Cardiac fibroblast (primary cell): ENCODE measurements at regions not wholly inside any gene's neighbourhood (a gene's known extent, or its start where the extent isn't known, plus 50 kb on each side); places are given as distances from the start of the nearest gene placed in this dataset.

Experiments used
- DNase-seq, 2 donors: peaks; one replicate each; pipeline versions ENCODE4 v3.0.0 to v3.0.0-alpha.2; 2010; ENCODE audit warnings: low read depth in 2 of 2
- H3K4me3 ChIP-seq, 2 donors: replicated peaks in 1 of 2; 1 replicate in 1 of 2; 2 replicates in 1 of 2; pipeline ENCODE4 v1.5.1; 2011; ENCODE audit warnings: low read depth in 2 of 2, low read length in 2 of 2, mild to moderate bottlenecking in 2 of 2, moderate library complexity in 1 of 2
- CTCF ChIP-seq: IDR thresholded peaks from one replicate; pipeline ENCODE4 v1.5.1; 2011; ENCODE audit warnings: low read depth, mild to moderate bottlenecking, low read length, inconsistent platforms

- no peak for TF ChIP-seq CTCF
- no peak for DNase-seq
- no peak overlapping the region for H3K4me3 ChIP-seq
Observed at GRCh38 chr4:19437008-19437407, 814.7 kb upstream of the SLIT2 start.

GRCh38 chr4:19429684-19430083 lies 822.0 kb upstream of the SLIT2 start:
- no peak overlapping the region for H3K4me3 ChIP-seq
- DNase-seq: no peak
- TF ChIP-seq CTCF: no peak

GRCh38 chr4:19425146-19425545 lies 826.6 kb upstream of the SLIT2 start:
- TF ChIP-seq CTCF: no peak
- no peak for DNase-seq
- no peak overlapping the region for H3K4me3 ChIP-seq

- H3K4me3 ChIP-seq: no peak overlapping the region
- DNase-seq: no peak
- no peak for TF ChIP-seq CTCF
Observed at GRCh38 chr4:19417256-19417655, 834.4 kb upstream of the SLIT2 start.

- no peak for DNase-seq
- TF ChIP-seq CTCF: no peak
- no peak overlapping the region for H3K4me3 ChIP-seq
Observed at GRCh38 chr4:19416146-19416545, 835.6 kb upstream of the SLIT2 start.

GRCh38 chr4:19408490-19408889 lies 843.2 kb upstream of the SLIT2 start:
- no peak for DNase-seq
- TF ChIP-seq CTCF: no peak

GRCh38 chr4:19406789-19407188 lies 844.9 kb upstream of the SLIT2 start:
- H3K4me3 ChIP-seq: no peak overlapping the region
- no peak for DNase-seq
- no peak for TF ChIP-seq CTCF

More at GRCh38 chr4:19408490-19408889, 843.2 kb upstream of the SLIT2 start:
- H3K4me3 ChIP-seq: no peak overlapping the region
